ENCODE measurements at regions not wholly inside any gene's neighbourhood (a gene's known extent, or its start where the extent isn't known, plus 50 kb on each side); places are given as distances from the start of the nearest gene placed in this dataset.

DNA sequence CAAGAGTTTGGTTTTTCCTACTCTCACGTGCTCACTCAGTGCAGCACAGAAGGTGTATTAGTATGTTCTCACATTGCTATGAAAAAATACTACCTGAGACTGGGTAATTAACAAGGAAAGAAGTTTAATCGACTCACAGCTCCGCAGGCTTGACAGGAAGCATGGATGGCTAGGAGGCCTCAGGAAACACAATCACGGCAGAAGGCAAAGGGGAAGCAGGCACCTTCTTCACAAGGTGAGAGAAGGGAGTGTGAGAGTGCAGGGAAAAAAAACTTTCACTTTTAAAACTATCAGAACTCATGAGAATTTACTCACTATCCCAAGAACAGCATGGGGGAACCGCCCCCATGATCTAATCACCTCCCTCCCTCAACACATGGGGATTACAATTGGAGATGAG lies 185.8 kb upstream of the TMPO start:
- no peak for DNase-seq (ENCODE audit: low read depth)
- TF ChIP-seq CTCF (IDR thresholded peaks at IDR 0.05; ENCODE audit: control insufficient read depth, insufficient read depth, low read depth, low read length, missing control alignments), result no peak
- no peak overlapping the region for H3K4me3 ChIP-seq (ENCODE audit: control insufficient read depth, low read depth, low read length)

DNA sequence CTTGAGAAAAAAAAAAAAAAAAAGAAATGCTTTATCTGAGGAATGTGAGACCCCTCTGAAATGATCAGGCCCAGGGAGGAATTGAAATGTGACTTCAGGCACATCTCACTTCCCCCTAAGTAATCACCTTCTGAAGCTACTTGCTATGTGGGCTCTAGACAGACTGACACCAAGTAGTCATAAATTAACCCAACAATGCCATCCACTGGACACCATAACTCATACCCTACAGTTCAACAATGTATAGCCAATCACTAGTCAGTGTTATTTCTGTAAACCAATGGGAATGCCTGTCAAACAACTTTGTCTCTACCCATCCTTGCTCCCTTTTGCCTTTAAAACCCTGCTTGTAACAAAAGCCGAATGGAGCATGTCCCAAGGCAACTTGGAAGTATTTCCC lies 182.7 kb upstream of the TMPO start:
- no peak for DNase-seq (ENCODE audit: low read depth)
- H3K4me3 ChIP-seq (ENCODE audit: control insufficient read depth, low read depth, low read length), result no peak overlapping the region

DNA sequence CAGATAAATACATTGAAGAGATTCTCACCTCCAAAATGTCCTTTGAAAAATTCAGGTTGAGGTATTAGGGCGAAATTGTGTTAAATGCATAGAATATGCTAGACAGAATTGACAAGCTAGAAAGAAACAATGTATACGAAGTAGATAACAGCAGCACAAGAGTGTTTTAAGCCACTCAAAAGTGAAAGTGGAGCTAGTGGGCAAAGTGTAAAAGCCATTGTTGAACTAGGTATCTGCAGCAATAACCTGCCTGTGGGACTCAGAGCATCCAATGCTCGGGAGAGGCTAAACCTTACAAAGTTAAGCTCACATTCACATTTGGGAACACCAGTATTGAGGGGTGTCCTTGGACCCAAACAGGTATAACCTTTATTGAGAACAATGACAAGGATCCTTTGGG lies 180.6 kb upstream of the TMPO start:
- TF ChIP-seq CTCF (IDR thresholded peaks at IDR 0.05; ENCODE audit: control insufficient read depth, insufficient read depth, low read depth, low read length, missing control alignments), result no peak
- no peak overlapping the region for H3K4me3 ChIP-seq (ENCODE audit: control insufficient read depth, low read depth, low read length)
- DNase-seq (ENCODE audit: low read depth), result no peak

More for the DNA sequence above, 182.7 kb upstream of the TMPO start:
- TF ChIP-seq CTCF (IDR thresholded peaks at IDR 0.05; ENCODE audit: control insufficient read depth, insufficient read depth, low read depth, low read length, missing control alignments), result no peak

DNA sequence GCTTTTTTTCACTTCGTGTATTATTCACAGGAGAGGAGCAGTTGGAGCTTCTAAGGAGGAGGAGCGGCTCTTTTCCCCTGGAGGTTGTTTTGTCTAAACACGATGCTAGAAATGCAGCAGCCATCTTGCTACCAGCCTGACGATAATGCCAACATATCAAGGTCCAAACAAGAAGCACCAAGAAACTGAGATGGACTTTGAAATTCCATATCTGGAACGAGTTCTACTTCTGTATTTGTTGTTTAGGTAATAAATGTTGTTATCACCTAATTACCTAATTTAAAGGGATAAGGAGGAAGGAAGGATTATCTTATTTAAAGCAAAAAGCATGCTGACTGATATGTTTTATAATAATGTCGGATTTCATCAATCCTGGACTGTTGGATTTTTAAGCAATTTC lies 174.4 kb upstream of the TMPO start:
- DNase-seq (ENCODE audit: low read depth), result no peak
- H3K4me3 ChIP-seq (ENCODE audit: control insufficient read depth, low read depth, low read length), result no peak overlapping the region
- TF ChIP-seq CTCF (IDR thresholded peaks at IDR 0.05; ENCODE audit: control insufficient read depth, insufficient read depth, low read depth, low read length, missing control alignments), result no peak

GRCh38 chr12:98341732-98342131 lies 173.7 kb upstream of the TMPO start:
- no peak for DNase-seq (ENCODE audit: low read depth)
- H3K4me3 ChIP-seq (ENCODE audit: control insufficient read depth, low read depth, low read length), result no peak overlapping the region
- no peak for TF ChIP-seq CTCF (IDR thresholded peaks at IDR 0.05; ENCODE audit: control insufficient read depth, insufficient read depth, low read depth, low read length, missing control alignments)

- H3K4me3 ChIP-seq (ENCODE audit: control insufficient read depth, low read depth, low read length), result no peak overlapping the region
- TF ChIP-seq CTCF (IDR thresholded peaks at IDR 0.05; ENCODE audit: control insufficient read depth, insufficient read depth, low read depth, low read length, missing control alignments), result no peak
- no peak for DNase-seq (ENCODE audit: low read depth)
Observed at GRCh38 chr12:98343002-98343567, 172.3 kb upstream of the TMPO start.
